ENCODE measurements at regions not wholly inside any gene's neighbourhood (a gene's known extent, or its start where the extent isn't known, plus 50 kb on each side); places are given as distances from the start of the nearest gene placed in this dataset.

- no peak for DNase-seq
These were observed 191.3 kb downstream of the MID1IP1 start for GRCh38 chrX:38992441-38993096.

DNA sequence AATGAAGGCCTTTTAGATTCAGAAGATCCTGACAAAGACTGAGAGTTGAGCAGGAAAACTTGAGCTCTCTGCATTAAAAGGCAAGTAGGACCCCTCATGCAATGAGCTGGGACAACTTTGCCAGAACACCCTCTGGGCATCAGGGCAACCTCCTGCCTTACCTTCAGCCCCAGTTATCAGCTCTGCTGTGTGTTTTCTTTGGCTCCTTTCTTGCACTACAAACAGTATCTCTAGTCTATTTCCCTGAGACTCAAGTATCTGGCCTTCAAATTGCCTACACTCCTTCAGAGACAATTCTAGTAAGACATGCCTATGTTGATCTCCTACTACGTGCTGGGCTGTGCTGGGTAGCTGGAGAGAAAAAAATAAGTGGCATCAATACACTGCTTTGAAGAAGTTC, 192.2 kb downstream of the MID1IP1 start:
- no peak for DNase-seq

DNA sequence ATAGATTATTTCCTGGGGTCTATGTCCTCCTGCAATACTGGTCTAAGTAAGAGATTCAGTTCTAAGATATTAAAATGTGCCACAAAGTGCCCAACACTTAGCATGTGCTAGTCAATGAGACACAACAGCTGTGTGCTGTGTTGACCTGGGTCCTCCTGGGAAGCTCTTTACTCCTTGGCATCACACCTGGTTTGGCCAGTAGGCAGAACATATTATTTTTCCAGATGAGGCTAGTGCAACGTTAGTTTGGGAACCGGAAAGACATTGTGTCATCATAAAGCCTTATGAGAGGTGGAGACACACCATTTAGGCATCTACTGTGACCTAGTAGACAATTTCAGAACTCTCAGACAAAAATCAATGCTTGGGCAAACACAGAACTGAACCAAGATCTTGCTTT, 197.8 kb downstream of the MID1IP1 start:
- DNase-seq, result no peak

DNA sequence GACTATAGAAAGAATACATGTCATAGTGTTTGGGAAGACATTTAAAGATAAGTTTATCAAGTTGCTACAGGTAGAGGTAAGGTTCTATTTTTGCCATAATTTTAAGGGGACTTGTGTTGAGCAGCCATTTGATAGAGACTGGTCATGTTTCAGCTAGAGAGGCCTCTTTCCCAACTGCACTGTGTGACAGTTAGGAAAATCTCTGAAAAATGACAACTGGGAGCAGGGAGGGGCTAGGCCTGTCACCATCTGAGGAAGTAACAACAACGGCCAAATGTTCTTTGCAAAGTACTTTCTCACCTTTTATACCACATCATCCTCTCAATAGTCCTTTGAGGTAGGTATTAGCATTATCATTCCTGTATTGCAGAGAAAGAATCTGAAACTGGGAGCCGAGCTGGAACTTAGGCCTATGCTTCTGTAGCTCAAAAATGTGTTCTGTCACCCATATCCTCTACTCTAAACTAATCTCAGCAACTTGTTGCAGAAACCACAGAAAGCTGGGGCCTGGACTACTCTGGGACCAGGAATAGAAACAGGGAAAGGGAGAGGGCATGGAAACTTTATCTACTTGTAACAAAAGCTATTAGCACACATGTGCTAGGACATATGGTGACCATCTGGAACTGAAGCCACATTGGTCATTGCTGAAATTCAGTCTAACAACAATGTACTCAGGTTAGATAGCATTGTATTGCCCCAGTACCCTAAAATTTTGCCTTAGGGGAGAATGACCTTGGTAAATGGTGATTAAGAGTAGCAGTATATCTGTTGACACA, 198.9 kb downstream of the MID1IP1 start:
- DNase-seq, result no peak

DNA sequence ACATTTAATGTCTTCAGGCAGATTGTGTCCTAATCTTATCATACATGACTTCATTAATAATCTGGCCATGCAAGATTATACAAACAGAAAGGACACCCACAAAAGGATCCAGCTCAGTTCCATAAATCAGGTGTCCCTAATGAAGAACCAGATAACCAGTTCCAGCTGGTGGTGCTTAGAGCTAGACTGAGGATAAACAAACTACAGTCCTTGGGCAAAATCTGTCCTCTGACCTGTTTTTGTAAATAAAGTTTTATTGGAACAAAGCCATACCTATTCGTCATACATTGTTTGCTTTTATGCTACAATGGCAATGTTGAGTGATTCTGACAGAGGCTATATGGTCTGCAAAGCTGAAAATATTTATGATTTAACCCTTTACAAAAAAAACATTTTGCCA, 199.5 kb downstream of the MID1IP1 start:
- DNase-seq, result no peak

GRCh38 chrX:39002466-39002865, 201.2 kb downstream of the MID1IP1 start:
- no peak for DNase-seq

DNA sequence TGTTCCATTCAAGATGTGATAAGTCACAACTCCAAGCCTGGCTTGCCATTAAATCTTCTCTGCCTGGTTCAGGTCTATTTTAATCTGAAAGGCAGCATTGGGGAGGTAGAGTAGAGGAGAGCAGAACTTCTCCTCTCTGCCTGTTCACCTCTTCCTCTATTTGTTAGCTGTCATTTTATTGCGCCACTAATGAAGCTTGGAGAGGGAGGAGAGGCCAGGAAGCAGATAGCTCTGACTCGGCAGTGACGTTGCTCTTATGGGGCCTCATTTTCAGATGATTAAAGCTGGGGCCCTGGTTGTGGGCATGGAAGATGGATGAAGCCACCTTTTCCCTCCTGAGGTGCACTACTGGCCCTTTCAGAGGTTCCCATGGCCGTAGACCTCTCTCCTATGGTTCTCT, 207.3 kb downstream of the MID1IP1 start:
- no peak for DNase-seq

DNA sequence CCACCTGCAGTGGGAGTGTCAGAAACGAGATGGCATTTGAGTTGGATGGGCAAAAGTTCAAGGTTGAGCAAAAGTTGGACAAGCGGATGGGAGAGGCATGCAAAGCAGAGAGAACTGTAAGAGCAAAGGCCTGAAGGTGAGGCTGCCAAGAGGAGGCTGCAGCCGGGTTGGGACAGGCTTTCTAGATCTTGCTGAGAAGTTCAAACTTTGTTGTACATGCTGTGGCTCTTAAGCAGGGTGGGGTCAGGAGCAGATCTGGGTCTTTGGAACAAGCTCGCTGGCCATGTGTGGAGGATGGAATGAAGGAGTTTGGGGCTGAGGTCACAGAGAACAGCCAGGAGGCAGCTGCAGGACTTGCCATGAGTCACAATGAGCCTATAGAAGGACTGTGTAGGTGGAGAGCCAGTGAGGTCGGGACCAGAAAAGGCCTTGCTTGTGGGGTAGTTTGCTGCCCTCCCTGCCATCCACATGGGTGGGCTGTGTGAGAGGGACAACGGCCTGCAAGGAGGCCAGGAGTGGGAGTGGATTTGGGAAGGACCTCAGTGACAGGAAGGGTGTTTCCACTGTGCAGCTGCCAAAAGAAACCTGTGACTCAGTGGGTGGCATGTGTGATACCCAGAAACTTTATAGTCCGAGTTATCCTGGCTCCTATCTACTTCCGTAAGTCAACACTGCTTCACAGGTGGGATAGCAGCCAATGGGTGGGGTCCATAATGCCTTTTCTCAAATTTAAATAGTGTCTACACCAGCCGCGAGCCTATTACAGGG, 210.4 kb downstream of the MID1IP1 start:
- no peak for DNase-seq

- no peak for DNase-seq
These were observed 211.4 kb downstream of the MID1IP1 start for GRCh38 chrX:39012621-39013111.

GRCh38 chrX:39016556-39016955, 215.3 kb downstream of the MID1IP1 start:
- DNase-seq, result no peak

GRCh38 chrX:39017077-39017476, 215.8 kb downstream of the MID1IP1 start:
- DNase-seq, result no peak

- DNase-seq, result no peak
These were observed 216.5 kb downstream of the MID1IP1 start for GRCh38 chrX:39017716-39018115.

- DNase-seq, result no peak
These were observed 217.3 kb downstream of the MID1IP1 start for GRCh38 chrX:39018541-39018940.

DNA sequence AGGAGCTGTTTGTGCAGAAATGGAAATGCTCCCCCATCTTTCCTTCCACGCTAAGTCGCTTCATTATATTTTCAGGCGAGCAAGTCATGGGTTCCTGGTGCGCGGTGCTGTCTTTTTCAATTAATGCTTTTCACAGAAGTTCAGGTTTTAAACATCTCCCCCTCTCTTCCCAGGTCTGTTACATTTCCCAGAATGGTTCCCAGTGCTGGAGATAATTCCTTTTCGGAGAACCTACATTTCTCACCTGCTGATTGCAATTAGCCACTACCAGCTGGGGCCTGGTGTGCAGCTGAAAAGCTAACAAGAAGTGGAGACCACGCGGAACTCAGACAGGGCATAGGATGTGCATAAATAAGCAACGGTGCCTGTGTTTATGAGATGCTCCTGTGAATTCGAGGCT, 217.8 kb downstream of the MID1IP1 start:
- peak; percentile 25 to 75 for DNase-seq

DNA sequence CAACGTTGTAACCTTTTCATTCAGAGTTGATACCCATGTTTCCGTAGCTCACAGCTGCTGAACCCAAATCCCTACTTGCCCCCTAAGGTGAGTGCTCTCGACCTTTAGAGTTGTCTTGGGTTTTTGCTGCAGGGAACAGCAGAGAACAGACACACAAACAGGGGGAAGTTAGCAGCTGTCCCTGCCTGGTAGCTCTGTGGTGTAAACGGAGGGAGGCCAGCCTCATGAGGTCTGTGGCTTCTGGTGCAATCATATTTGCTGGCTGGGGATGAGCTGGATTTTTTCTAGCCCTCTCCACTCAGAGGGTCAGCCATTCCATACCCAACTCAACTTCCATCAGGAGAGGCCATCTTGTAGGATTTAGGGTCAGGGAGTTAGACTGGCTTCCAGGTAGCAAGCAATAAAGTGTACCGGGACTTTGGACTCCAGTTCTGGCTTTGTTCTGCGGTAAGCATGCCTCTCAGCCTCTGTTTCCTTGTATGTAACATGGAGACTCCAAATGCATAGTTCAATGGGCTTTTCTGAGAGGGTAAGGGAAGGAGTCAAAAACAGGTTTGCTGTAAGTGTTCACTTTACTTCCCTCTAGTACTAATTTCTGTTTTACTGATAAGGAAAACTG, 218.9 kb downstream of the MID1IP1 start:
- DNase-seq, result no peak

DNA sequence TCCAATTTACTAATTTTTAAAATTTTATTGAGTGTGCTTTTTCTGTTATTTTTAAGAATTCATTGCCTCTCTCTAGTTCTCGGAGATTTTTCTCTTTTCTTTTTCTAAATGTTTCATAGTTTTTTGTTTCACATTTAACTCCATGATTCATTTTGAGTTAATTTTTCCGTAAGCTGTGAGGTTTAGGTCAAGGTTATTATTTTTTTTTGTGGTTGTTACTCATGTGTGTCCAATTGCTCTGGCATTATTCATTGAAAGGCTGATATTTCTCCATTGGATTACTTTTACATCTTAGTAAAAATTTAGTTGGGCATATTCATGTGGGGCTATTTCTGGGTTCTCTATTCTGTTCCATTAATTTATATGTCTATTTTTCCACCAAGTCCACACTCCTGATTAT, 220.8 kb downstream of the MID1IP1 start:
- DNase-seq, result no peak

DNA sequence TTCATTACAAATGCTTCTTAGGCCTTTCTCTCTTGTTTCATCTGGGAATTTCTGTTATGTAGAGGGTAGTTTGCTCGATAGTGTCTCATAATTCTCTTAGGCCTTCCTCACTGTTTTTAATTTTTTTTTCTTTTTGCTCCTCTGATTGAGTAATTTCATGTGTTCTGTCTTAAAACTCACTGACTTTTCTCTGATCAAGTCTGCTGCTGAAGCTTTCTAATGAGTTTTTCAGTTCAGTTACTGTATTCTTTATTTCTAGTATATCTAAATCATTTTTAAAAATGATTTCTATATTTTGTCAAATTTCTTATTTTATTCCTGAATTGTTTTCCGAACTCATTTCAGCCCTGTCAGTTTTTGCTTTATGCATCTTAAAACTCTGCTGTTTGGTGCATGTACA, 228.0 kb downstream of the MID1IP1 start:
- DNase-seq, result no peak

GRCh38 chrX:39030636-39031035, 229.4 kb downstream of the MID1IP1 start:
- DNase-seq, result no peak

- DNase-seq, result no peak
These were observed 238.6 kb downstream of the MID1IP1 start for GRCh38 chrX:39039890-39040289.

DNA sequence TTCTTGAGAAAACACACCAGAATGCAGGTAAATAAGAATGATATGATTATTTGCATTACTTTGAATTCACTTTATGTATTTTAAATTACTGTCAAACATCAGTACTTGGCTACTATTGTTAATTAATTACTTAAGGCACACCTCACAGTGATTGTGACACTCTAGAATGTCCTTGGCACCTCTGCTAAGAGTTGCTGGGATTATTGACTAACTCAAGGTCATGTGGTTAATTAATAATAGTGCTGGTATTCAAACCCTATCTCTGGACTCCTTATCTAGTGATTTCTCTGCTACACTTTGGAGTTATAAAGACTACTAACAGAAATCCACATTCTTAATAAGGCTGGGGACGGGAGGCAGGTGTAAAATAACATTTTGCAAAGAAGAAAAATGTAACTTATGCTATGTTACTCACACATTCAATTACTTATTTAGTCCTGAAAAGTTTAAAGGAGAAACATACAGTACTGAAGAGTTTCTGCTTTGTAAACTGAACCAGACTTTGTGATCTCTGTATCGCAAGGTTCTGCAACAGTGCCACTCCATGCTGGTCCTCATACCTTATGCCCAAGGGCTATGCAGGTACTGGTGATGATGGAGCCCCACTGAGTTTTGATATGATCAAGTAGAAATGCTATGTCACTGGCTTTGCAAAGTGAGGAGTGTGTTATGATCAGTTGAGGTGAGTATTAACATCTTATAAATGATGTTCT, 242.7 kb downstream of the MID1IP1 start:
- DNase-seq, result no peak

- no peak for DNase-seq
These were observed 245.9 kb downstream of the MID1IP1 start for GRCh38 chrX:39047174-39047573.

DNA sequence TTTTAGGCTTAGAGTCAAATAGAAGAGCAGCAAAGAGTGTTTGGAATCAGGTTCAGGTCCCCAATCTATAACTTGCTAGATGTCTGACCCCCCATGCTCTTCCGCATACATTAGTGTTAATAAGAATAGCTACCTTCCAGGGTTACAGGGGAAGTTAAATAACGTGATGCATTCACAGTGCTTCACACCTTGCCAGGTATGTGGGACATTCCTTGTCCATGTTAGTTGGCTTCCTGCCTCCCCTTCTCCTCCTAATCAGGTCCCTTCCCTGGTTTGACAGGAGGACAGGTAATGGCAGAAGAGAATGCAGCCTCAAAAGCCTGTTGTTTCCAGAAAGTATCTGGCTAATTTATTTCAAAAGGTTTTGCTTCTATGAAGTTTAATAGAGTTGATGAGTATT, 248.7 kb downstream of the MID1IP1 start:
- no peak for DNase-seq

- no peak for DNase-seq
These were observed 249.2 kb downstream of the MID1IP1 start for GRCh38 chrX:39050427-39050826.

Data from NCI-H2081 (cell line).